ENCODE measurements at regions not wholly inside any gene's neighbourhood (a gene's known extent, or its start where the extent isn't known, plus 50 kb on each side); places are given as distances from the start of the nearest gene placed in this dataset.

- Histone ChIP-seq H3K9me3 (no peaks in the 10 kb centered on the region), H3K27ac (peak overlapping the region; percentile 21 to 53; a peak in 4 of 6 replicates), H3K4me3 (no peak overlapping the region), H3K4me2 (no peak overlapping the region), H3K4me1 (peaks cover 16% of the 10 kb centered on the region; the same call in 2 of the 3 replicates)
- ATAC-seq (peak; percentile 68 to 89; a peak in 4 of 6 replicates), FAIRE-seq (peak; percentile 76), DNase-seq (ENCODE audit: low read depth in 1 of 2, low spot score in 1 of 2) (peak; percentile 27 to 70)
- 39% methylated on average over 2 of the region's 2 CpGs for WGBS (ENCODE audit: missing lambda C conversion rate)
- TF ChIP-seq CHD2 (IDR thresholded peaks at IDR 0.05; ENCODE audit: low read length, partially characterized antibody) (no peak), RAD21 (conservative IDR thresholded peaks at IDR 0.05 in 1 of 2, IDR thresholded peaks at IDR 0.05 in 1 of 2) (peak; percentile 77 to 87), MAX (IDR thresholded peaks at IDR 0.05) (0 out of 2 replicates have a peak, but pooled peaks have one; percentile 23), HOXA7 (CRISPR knock-in tag; IDR thresholded peaks at IDR 0.05) (no peak), CTCF (IDR thresholded peaks at IDR 0.05) (peak; percentile 64), MAZ (IDR thresholded peaks at IDR 0.05; ENCODE audit: borderline replicate concordance, low read depth, low read length) (no peak), SMC3 (IDR thresholded peaks at IDR 0.05) (peak; percentile 73), JUNB (IDR thresholded peaks at IDR 0.05) (no peak), JUN (IDR thresholded peaks at IDR 0.05) (no peak)
- ChIA-PET POLR2A (no interaction called here), CTCF (interaction anchor here (0.6 to 1.9 kb wide), 6 partner anchors 10 to 1189 kb away, joined by 3 to 7 read pairs (median 4); no protein-coding TSS in a partner anchor)
Measured at GRCh38 chr5:155943516-155944407, 383.2 kb upstream of the SGCD start.

GRCh38 chr5:155947394-155948062, 379.4 kb upstream of the SGCD start:
- Histone ChIP-seq H3K4me2 (peak overlapping the region; percentile 28; the same call in 1 of the 3 replicates), H3K4me3 (no peak overlapping the region), H3K9me3 (no peaks in the 10 kb centered on the region), H3K27ac (peak overlapping the region; percentile 55 to 79; a peak in 5 of 6 replicates), H3K4me1 (peaks cover 15% of the 10 kb centered on the region; the same call in 2 of the 3 replicates)
- ChIA-PET CTCF (no interaction called here), POLR2A (no interaction called here)
- ATAC-seq (peak; percentile 78 to 79), FAIRE-seq (peak; percentile 28), DNase-seq (ENCODE audit: low read depth in 1 of 2, low spot score in 1 of 2) (peak; percentile 8 to 74)
- WGBS (ENCODE audit: missing lambda C conversion rate): 40% methylated on average over 4 of the region's 4 CpGs
- TF ChIP-seq HES2 (IDR thresholded peaks at IDR 0.05): peak; percentile 32; the same call in 1 of the 2 replicates
- TF ChIP-seq REST (IDR thresholded peaks at IDR 0.05): no peak
- TF ChIP-seq RAD21 (conservative IDR thresholded peaks at IDR 0.05 in 1 of 2, IDR thresholded peaks at IDR 0.05 in 1 of 2): no peak
- TF ChIP-seq ESRRA (IDR thresholded peaks at IDR 0.05; ENCODE audit: borderline replicate concordance, low read length): no peak
- peak; percentile 81 to 87; a peak in 3 of 4 replicates for TF ChIP-seq CEBPB (IDR thresholded peaks at IDR 0.05)
- no peak for TF ChIP-seq ZFP36 (IDR thresholded peaks at IDR 0.05; ENCODE audit: borderline replicate concordance, partially characterized antibody)
- no peak for TF ChIP-seq NFE2L2 (conservative IDR thresholded peaks at IDR 0.05; ENCODE audit: low read length)
- TF ChIP-seq PBX3 (IDR thresholded peaks at IDR 0.05): no peak
- no peak for TF ChIP-seq CTCF (IDR thresholded peaks at IDR 0.05)
- no peak for TF ChIP-seq ATOH8 (CRISPR knock-in tag; IDR thresholded peaks at IDR 0.05; ENCODE audit: low read depth)
- TF ChIP-seq HDAC2 (IDR thresholded peaks at IDR 0.05): peak; percentile 77; the same call in 1 of the 2 replicates
- no peak for TF ChIP-seq USF2 (IDR thresholded peaks at IDR 0.05)
- peak; percentile 74; the same call in 1 of the 2 replicates for TF ChIP-seq KDM1A (IDR thresholded peaks at IDR 0.05; ENCODE audit: low read depth)
- TF ChIP-seq EP300 (IDR thresholded peaks at IDR 0.05): peak in 1 of 2 experiments; percentile 46; a peak in 2 of 5 replicates
- TF ChIP-seq TP53 (CRISPR knock-in tag; IDR thresholded peaks at IDR 0.05): no peak

All from A549 (cell line).